Stimulated activated CD4-positive, alpha-beta T cell treated with anti-CD3 and anti-CD28 coated beads, Interleukin-1b, Interleukin-23, amount 100 ng/mL, for 48 hours (primary cell): ENCODE measurements at regions not wholly inside any gene's neighbourhood (a gene's known extent, or its start where the extent isn't known, plus 50 kb on each side); places are given as distances from the start of the nearest gene placed in this dataset.

Source experiments
- DNase-seq: peaks from one replicate; pipeline ENCODE4 v3.0.0-alpha.2; 2020

DNA sequence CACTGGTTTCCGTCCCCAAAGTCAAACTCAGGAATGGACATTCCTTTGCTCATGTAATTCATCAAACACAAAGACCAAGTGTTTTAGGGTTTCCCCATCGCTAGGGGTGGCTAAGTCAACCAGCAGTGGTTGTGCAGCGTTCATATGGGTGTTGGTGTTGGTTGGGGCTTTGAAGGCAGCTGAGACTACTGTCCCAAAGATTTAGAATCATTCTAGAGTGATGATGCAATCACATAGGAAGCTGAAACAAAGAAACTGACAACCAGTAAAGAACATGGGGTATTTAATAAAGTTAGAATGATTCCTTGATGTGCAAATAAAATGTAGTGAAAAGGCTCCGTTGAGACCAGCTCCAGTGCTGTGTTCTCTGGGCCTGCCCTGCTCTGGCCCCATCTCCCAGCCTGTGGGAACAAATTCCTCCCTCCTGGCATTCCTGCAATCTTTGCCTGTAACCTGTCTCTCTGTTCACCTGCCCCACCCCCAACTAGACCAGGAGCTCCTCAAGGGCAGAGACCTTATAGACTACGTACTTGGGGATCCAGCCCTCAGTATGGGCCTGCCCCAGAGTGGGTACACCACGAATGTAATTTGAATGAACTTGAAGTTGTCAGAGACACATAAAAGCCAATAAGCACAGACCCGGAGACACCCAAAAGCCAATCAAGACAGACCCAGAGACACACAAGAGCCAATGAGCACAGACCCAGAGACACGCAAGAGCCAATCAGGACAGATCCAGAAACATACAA, 191.7 kb upstream of the TWIST2 start:
- DNase-seq = no peak

DNA sequence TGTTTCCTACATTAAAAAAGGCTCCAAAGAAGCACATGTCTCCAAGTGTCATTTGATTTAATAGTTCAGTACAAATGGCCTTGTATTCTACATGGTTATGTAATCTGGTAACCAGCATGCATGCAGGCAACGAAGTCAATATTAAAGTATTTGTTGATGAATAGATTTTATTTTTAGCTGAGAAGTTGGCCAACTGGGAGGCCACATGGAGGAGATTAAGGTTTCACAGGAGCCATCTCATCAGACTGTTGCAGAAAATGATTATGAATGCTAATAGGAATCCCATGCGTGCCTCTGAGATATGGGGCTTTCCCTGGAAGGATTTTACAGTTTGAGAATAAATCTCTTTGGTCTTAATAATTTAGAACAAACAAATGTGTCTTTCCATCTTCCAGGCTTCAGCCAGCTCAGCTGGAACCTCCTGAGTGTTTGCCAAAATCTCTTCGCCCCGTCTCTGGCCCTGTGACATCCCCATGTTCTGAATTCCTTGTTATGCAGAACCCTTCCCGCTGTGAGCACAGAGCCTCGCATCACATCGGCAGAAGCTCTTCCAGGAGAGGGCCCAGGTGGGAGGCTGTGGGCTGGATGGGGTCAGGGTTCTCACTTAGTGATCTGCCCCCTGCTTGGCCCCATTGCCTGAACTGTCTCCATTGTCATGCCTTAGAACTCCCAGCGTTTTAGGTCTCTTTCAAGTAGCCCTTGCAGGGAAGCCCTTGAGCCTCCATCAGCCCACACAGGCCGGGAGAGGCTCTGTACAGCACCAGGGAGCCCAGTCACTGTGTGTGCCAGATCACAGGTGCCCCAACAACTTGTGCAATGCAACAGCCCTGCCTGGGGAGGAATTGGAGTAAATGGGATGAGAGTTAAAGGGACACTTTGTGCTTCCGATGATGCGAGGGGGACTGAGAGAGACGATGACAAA, 190.5 kb upstream of the TWIST2 start:
- DNase-seq = no peak

DNA sequence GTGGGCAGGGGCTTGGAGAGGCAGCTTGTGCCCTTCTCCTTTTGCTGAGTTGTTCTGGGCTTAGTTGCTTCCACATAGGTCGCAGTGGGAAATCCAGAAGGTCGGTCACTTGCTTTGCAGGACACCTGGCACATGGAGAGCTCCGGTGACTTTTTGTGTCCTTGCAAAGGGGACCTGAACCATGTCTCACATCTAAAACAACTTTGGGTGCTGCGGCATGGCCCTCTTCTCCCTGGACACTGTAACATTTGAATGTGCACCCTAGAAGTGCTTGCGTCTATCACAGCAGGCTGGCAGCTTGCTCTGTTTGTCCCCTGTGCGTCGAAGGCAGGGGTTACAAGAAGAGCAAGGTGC, 189.9 kb upstream of the TWIST2 start:
- DNase-seq = no peak

DNA sequence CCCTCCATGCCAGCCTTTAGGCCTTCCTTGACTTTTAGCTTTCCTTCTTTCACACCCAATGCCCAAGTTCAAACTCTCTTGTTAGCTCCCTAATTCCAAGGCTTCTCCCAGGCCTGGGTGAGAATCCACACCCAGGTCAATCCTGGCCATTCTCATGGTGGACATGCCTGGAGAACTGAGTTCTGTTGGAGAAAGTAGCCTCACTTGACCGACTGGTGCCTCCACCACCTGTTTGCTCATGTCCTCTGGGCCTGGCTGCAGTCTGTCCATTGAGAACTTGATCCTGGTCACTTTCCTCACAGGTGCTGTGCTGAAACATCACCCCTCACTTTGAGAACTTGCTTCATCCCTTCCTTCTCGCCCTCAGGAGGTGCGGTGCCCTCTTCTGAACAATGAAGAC, 189.1 kb upstream of the TWIST2 start:
- no peak for DNase-seq

DNA sequence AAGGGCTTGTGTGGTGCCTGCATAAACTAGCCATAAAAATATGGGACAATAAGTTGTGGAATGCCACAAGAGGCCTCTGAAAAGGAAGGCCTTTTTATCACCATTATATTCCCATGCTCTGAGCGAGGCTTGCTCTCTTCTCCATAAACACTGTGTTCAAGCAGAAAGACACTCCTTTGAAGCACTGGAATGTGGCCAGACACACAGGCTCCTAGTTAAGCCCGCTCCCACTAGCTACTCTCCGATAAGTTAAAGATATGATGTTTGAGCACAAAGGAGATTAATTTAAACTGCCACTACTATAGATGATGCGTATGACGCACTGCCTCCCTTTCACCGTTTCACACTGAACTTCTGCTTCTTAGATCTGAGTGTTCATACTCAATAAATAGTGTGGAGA, 188.7 kb upstream of the TWIST2 start:
- no peak for DNase-seq

DNA sequence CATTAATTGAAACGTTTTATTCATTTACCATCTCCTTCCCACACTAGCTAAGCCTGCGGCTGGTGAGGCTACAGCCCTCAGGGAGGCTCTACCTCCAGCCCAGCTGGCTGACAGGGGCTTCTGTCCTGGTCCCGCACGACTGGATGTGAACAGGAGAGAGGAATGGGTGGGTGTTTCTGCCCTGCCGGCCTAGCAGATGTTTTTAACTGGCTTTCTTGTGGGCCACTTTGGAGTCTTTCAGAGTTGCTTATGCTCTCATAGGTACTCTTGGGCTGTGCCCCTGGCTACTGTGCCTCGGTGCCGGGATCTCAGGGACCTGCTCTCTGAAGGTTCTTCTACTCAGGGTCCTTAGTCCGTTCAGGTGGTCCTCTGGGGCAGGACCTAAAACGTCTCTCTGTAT, 184.3 kb upstream of the TWIST2 start:
- no peak for DNase-seq

DNA sequence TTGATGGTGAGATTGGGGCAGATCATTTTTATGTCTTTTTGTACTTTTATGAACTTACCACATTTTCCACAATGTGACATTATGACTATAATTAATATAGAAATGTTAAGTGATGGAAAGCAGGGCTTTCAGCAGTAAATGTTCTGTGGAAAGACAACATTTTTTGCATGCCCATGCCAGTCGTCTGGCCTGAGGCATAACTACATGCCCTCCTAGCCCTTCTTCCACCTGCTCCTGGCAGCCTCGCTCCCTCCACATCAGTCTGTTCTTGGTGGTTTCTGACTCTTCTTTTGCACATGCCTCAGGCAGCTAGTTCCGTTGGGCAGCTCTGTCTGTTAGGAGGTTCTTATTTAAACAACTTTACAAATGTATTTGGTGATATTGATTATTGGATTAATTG, 182.0 kb upstream of the TWIST2 start:
- DNase-seq = no peak

DNA sequence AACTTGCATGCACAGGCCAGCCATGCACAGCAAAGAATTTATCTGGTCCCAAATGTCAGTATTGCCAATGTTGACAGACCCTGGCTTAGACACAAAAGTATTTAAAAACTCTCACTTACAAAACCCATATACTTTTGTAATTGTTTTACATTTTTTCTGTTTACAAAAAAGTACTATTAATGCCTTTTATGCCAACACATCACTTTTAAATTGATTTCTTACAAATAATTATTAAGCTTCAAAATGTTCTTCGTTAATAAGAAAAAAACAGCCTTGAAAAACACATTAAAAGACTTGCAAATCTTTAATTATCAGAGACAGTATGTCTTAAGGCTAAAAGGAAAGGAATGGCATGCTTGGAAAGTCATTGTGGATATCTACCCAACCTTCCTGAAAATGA, 181.3 kb upstream of the TWIST2 start:
- no peak for DNase-seq

DNA sequence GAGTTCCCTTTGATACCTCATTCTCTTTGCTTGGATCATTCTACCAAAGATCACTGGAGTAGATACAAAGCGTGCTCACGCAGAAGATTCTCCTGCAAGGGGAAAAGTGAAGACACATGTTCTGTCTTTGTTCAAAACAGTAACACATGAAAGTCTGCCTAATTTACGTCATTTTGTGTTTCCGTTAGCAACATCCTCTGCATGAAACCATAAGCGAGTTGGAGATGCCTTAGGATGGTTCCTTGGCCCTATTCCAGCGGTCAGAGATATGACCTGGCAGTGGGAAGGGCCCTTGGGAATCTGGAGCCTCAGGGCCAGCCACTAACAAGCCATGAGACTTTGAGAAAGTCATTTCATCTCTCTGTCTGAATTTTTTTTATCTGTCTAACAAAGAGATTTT, 180.9 kb upstream of the TWIST2 start:
- no peak for DNase-seq

DNA sequence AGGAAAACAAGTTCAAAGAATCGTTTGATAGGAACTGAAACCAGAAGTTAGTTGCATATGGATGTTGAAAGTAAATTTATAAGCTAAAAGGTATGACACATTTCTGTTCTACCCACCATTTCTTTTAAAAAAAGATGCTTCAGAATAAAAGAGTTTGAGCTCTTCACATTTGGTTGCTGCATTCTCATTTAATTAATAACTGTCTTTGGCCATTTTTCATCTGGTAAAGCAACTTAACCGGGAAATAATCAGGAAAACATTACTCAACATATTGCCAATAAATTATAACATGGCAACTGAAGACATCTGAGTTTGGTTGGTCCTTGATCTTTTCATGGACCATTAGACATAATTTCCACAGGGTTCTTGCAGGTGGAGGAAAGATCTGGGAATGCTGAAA, 180.2 kb upstream of the TWIST2 start:
- no peak for DNase-seq

DNA sequence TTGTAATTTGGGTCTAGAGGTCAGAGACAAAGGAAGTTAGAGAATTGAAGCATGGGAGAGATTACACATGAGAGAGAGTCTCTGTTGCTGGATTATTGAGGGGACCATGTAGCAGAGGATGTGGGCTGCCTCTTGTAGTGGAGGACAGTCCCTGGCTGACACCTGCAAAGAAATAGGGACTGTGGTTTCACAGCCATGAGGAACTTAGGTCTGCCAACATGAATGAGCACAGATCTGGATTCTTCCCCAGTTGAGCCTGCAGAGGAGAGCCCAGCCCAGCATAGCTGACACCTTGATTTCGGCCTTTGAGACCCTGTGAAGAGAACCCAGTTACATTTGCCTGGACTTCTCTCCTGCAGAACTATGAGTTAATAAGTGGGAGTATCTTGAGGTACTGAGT, 179.5 kb upstream of the TWIST2 start:
- DNase-seq = no peak

DNA sequence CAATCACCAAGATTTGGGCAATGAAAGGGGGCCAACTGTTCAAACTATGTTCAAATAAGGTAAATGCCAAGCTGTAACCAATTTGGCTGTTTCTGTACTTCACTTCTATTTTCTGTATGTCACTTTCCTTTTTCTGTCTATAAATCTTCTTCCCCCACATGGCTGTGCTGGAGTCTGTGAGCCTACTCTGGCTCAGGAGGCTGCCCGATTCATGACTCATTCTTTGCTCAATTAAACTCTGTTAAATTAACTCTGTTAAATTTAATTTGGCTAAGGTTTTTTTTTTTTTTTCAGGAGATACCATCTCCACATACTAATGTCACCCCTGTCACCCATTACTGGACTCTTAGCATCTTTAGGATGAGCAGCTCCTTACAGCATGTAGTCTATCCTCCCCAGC, 178.8 kb upstream of the TWIST2 start:
- DNase-seq = no peak

DNA sequence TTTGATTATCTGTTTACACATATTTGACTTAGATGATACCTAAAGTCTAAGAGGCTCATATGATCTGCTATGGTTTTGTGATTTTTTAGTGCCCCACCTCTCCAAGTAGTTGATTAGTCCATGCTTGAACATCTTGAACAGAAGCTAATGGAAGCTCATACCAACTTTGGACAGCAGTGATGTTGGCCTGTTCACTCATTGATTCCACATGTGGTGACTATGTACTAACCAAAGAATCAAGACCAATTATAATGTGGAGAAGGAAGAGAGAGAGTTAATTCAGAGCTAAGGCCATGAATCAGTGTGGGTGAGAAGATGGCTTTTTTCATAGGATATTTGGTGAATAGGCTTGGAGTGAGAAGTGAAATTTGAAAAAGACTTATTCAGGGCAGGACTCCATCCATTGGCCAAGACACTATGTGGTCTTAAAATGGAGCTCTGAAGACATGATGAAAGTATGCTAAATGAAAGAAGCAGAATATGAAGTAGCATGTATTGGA, 178.3 kb upstream of the TWIST2 start:
- no peak for DNase-seq

DNA sequence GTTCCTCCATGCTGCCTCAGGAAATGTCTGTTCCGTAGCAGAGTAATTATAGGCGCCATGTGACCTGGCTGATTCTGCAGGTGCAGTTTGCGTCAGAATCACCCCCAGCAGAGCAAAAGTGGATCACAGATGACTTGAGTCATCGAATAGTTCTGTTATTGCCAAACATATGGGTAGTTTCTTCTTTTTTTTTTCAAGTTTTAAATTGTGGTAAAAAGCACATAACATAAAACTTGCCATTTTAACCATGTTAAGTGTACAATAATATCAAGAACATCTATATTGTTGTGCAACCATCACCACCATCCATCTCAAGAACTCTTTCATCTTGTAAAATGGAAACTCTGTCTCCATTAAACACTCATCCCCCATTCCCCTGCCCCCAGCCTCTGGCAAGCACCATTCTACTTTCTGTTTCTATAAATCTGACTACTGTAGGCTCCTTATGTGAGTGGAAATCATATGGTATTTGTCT, 177.7 kb upstream of the TWIST2 start:
- peak; percentile 55 for DNase-seq

DNA sequence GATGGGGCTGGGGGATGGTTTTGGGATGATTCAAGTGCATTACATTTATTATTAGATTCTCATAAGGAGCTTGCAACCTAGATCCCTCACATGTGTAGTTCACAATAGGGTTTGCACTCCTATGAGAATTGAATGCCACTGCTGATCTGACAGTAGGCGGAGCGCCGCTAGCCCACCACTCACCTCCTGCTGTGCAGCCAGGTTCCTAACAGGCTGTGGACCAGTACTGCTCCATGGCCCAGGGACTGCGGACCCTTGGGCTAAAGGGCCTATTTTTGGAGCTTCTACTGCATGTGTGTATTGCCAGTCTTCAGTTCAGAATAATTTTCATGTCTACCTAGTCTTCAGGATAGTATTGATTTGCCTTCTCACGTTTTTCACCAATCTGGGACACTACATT, 165.3 kb upstream of the TWIST2 start:
- no peak for DNase-seq

DNA sequence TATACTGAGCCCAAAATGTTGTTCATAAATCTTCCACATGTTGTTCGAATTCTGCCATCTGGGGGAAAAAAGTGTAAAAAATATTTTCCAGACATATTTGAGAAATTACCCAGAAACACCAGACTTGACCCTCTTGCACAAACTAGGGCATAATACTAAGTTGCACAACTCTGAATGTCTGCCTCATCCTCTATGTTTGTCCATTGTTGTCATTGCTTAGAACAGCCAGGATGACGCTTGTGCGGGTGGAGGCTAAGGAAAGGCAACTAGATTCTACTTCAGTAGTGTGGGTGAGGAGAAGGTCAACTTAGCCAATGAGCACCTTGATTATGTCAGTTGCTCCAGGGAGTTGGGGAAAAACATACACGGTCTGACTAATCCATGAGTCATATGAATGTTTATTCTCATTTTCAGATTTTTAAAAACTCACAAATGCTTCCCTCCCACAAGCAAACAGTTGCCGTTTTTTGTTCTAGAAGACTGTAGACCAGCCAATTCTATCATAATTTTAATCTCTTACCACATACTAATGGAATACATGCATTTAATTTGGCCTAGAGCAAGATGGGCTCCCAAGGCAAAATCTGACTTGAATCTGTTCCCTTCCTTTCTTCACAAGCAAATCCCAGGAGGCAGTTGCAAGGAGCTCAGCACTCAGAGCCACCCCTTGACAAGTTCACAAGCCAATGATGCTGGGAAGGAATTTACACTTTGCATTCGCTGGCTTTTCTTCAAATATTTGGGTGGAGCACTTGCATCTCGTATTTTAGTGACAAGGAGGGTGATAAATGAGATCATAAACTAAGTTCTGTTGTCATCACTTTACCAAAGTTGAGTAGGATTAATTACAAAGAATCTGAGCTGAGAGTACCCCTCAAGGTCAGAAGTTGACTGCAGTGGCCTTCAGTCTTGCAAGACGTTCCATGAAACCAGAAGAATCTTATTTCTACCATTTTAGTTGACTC, 163.2 kb upstream of the TWIST2 start:
- peak; percentile 11 for DNase-seq

DNA sequence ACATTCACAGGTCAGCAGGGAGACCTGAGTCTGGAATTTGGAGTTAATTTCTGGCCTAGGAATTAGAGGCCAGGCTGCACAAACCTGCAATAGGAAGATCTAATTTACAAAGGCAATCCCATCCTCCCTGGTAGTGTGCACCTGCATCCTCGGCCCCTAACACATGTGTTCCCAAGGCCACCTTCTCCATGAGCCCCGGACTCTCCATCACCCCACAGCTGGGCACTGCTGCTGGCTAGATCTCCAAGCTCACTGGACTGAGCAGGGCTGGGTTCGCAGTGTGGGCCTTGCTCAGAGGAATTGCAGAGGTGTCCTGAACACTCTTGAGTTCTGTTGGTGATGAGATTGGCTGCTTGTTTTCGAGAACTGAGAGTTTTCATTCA, 162.6 kb upstream of the TWIST2 start:
- no peak for DNase-seq

DNA sequence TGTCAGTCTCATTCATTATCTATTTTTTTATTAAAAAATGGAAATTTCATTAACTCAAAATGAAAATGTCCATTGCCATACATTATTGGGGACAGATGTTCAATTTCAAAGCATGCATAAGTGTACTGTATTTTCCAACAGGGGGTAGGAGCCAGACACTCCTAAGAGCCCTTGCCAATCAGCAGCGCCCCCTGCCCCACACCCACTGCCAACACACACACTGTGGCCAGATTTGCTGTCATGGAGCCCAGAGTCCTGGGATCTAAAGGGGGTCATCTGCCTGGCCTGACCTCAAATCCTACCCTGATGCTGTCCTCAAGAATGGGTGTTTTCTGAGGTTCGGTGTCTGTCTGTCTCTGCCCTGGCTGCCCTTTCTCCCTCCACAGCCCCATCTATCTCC, 162.2 kb upstream of the TWIST2 start:
- no peak for DNase-seq

DNA sequence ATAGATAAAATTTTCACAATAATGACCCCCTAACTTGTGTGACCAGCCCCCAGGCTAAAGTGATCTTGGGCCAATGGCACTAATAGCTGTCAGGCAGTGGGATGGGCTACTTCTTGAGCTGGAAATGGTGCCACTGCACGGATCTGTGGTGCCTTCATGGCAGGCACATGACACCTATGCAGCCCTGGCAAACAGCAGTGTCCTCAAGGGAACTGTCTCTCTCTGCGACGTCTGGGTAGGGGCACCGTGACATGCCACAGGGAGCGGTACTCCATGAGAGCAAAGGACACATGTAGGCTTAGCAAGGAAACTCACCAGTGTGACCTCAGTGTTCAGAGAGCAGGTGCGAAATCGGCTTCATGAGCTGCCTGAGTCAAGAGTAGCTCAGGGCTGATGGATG, 161.7 kb upstream of the TWIST2 start:
- DNase-seq = no peak

DNA sequence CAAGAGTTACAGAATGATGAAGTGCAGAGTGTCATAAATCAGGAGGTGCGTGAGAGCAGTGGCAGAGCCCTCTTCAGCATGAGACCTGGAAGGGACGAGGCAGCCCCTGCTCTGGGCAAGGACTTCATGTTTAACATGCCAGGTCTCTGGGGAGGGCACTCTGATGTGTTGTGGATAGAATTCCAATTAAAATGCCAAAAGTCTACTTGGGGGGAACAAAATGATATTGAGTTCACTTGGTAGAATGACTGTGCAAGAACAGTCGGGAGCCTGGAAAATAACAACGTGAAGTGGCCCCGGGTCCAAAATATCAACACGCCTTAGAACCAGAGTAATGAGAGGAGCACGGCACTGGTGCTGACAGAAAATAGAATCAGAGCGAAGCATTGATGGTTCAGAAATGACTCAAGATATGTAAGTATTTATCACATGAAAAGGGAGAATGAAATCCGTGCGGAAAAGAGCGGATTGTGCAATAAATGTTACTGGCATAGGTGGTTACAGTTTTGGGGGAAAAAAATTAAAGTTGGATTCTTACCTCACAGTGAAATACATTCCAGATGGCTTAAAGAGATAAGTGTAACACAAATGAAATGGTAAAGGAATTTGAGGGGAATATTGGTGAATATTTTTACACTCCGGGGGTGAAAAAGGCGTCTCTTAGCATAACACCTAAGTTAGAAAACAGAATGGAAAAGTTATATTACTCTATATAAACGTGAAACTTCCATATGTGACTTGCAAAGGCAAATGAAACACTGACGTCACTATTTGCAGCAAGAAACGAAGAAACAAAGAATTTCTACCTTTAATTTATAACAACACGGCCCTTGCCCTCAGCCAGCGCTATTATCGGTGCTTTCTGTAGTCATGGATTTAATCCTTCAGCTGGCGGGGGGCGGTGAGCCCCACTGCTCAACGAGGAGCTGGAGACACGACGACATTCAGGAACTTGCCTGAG, 159.4 kb upstream of the TWIST2 start:
- DNase-seq = no peak

DNA sequence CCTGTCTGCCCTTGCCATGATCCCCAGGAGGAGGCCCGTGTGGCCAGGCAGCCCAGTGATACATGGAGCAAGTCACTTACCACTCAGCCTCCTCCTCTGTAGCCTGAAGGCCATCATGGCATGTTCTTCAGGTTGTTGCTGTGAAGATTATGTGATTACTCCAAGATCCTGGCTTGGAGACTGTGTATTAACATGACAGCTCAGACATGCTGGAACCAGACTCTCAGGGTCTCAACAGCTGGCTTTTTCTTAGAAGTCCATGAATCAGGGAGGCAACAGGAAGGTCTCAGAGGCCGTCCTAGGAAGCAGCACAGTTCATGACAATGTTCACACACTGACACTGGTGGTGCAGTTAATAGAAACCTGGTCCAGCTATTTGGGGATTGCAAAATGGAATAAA, 158.6 kb upstream of the TWIST2 start:
- DNase-seq = no peak

DNA sequence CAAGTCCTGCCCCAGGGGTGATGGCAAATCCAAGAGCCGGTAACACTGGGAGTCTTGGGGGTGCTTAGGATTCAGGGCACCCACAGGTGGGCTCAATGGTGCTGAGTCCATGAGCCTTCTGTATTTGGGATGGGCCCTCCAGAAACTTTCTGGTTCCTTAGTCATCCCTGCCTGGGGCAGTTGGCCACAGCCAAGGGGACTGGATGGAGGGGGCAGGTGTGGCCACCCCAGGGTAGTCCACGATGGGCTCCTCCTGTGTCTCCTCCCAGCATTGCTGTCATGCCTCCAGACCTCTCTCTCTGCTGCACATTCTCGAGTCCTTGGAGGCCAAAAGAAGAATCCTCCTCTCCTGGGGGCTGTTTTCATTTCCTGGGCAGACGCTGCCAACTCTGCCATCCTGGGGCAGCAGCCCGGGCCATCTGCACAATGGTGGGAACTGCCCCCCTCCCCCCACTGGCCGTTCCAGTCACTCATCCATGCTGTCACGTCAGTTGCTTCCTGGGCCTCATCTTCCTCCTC, 158.0 kb upstream of the TWIST2 start:
- no peak for DNase-seq
